SK-N-MC (cell line): ENCODE measurements at regions not wholly inside any gene's neighbourhood (a gene's known extent, or its start where the extent isn't known, plus 50 kb on each side); places are given as distances from the start of the nearest gene placed in this dataset.

ENCODE experiments used
- EZH2 ChIP-seq: fragments of 200-600 bp; sonication (generic); IDR thresholded peaks from one replicate; pipeline ENCODE4 v1.6.1; 2017; ENCODE audit warnings: antibody characterized with exemption
- POLR2AphosphoS5 ChIP-seq: IDR thresholded peaks from 2 replicates; pipeline ENCODE4 v1.6.1; 2012; ENCODE audit warnings: mild to moderate bottlenecking, low read depth, low read length, borderline replicate concordance

DNA sequence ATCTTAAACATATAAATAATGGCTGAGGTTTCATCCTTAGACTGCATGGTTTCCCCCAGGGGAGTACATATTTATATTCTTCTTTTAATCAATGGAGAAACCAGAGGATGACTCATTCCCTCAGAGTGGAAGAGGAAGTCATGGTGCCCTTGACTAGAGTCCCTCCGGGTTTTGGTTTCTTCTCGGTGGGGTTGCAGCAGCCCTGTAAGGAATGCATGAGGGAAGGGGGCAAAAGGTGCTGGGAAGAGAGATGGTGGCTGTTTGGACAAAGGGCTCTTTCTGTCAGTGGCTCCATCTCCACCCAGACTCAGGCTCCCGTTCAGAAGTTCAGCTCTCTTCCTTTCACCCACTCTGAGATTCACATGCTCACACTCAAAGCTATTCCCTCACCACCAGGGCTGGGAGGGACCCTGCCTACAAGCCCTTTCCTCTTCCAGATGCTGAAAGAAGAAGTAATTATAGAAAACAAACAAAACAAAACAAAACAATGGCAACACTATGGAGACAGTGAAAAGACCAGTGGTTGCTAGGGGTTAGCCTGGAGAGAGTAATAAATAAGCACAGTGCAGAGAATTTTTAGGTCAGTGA lies 129.8 kb upstream of the IL12B start:
- TF ChIP-seq EZH2 (no peak), POLR2AphosphoS5 (no peak)
